ENCODE measurements at regions not wholly inside any gene's neighbourhood (a gene's known extent, or its start where the extent isn't known, plus 50 kb on each side); places are given as distances from the start of the nearest gene placed in this dataset.
"Not testable (repeated sequence)": the region's sequence is repeated elsewhere in the genome, so short reads cannot be mapped to it uniquely, and the experiment has no call there.

DNA sequence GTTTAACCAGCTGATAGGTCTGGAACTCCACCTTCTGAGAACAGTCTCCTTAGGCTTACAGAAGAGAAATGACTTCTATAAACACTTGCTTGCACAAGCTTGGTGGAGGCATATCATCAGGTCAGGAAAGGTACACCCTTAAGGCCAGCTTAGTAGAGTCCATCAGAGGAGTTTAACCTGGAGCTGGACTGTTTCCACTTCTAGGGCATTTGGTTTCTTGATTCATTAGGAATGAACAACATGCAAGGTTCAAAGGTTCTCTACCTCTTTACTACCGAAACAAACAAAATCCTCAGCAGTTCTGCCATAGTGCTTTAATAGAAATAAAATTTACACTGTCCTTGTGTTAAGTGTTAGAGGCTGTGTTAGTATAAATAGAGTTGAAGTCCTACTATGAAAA, 171.4 kb upstream of the NPY2R start:
- DNase-seq = no peak

DNA sequence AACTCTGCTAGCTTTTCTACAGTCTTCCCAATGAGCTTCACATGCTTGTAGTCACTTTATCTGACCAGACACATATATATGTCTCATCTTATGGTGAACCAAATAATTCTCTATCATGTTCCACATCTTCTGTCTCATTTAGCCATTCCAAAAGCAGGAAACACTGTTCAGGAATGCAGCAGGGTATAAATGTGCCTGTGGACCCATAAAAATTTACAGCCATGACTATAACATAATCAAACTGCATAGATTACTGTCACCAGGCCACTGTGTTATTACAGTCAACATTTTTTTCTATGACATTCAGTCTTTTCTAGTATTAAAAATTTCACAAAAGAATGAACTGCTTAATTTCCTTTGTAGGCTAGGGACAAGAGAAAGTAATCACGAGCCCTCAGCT, 170.0 kb upstream of the NPY2R start:
- no peak for DNase-seq

DNA sequence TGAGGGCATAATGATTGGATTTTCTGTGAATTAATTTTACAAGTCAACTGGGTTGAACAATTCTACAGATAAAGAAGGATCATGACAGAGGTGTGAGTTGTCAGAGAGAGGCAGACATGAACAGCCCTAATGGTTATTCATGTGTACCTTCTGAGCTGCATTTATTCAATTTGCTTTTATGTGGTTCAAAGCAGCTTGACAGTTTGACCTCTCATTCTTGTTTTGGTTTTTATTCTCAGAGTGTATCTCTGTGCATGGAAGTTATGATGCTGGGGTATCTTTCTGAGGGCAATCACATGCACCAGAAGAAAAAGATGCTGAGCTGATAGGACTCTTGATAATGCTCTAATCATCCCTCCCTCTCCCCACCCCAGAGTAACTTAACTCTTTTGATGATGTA, 169.3 kb upstream of the NPY2R start:
- no peak for DNase-seq

DNA sequence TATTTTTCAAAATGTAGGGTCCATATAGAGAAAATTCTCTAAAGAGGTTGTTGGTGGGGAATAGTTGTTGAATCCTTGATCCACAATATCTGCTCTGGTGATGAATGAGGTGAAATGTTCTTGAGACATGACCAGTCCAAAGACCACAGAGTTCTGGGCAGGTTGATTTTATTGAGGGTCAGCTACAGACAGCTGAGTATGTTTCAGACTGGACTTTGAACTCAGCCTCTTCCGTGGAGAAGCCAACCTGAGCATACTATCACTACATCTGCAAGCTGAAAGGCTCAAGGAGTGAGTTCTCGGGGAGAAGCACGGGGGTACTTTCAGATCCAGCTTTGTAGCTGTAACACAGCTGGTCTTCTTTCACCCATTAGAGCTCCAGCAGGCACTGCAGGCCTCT, 168.4 kb upstream of the NPY2R start:
- no peak for DNase-seq

DNA sequence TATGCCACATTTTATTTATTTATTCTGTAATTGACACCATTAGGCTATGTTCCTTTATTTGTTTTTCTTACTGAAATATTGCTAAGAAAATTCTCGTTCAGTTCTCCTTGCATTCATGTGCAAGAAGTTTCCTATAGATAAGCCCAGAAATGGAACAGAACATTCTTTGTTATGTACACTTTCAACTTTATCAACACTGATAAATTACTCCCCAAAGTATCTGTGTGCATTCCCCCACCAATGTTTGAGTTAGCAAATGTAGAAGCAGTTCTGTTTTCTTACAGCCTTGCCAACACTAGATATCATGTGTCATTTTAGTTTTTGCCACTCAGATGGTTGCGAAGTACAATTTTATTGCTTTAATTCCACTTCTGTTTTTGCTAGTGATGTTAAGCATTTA, 166.4 kb upstream of the NPY2R start:
- no peak for DNase-seq

DNA sequence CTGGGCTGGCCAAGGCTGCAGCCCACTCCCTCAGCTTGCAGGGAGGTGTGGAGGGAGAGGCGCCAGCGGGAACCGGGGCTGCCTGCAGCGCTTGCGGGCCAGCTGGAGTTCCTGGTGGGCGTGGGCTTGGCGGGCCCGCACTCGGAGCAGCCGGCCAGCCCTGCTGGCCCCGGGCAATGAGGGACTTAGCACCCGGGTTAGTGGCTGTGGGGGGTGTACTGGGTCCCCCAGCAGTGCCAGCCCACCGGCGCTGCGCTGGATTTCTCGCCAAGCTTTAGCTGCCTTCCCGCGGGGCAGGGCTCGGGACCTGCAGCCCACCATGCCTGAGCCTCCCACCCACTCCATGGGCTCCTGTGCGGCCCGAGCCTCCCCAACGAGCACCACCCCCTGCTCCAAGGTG, 164.2 kb upstream of the NPY2R start:
- not testable (repeated sequence) for DNase-seq

DNA sequence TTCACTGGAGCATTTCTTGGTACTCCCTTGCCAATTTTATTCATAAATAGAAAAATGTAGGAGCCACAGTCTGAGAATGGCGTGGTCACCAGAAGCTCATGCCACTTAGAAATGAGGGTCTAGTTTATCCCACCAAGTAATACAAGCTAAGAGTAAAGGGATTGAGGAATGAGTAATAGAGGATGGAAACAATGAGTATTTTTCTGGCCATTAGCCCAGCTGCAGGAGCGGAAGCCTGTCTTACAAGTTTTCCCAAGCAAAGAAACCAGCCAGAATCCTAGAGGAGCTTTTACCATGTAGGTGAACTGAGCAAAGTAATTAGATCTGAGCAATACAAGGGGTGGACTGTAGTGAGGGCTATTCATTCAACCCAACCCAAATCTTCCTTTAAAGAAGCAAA, 160.7 kb upstream of the NPY2R start:
- DNase-seq = no peak

DNA sequence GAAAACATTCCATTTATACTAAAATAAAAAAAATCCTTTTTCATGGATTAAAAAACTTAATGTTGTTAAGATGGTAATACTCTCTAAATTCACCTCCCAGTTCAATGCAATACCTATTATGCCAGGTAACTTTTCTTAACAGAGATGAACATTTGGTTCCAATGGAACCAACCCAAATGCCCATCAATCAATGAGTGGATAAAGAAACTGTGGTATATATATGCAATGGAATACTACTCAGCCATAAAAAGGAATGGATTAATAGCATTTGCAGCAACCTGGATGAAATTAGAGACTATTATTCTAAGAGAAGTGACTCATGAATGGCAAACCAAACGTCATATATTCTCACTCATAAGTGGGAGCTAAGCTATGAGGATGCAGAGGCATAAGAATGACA, 154.4 kb upstream of the NPY2R start:
- DNase-seq = not testable (repeated sequence)

DNA sequence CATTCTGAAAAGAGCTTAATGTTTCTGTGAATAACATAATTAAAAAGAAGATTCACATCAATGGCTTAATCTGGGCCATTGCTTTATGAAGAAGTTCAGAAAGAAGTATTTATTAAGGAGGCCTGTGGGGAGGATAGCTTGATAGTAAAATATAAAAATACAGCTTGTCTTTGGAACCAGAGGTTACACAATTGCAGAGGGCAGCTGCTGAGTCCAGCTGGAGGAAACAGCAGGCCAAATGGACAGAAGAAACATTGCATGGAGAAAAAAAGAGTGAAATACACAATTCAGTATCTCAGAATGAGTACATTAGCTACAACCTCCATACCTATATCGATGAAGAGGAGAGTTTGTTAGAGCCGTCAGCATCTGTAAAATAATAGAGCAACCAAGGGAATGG, 148.0 kb upstream of the NPY2R start:
- no peak for DNase-seq

DNA sequence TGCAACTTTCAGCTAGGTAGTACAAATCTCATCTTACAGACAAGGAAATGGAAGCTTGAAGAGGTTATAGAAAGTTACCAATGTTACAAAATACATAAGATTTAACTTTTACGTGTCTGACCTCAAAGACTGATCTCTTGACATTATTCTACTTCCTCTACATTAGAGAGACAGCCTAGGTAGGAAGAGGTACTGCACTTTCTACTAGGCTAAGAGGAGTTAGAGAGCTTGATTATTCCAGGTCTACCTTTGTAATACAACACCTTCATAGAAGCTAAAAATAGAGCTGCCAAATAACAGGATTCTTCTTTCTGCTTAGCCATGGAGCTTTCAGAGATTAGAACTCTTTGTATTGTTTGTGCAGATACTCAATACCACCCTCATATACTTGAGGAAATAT, 147.6 kb upstream of the NPY2R start:
- no peak for DNase-seq

DNA sequence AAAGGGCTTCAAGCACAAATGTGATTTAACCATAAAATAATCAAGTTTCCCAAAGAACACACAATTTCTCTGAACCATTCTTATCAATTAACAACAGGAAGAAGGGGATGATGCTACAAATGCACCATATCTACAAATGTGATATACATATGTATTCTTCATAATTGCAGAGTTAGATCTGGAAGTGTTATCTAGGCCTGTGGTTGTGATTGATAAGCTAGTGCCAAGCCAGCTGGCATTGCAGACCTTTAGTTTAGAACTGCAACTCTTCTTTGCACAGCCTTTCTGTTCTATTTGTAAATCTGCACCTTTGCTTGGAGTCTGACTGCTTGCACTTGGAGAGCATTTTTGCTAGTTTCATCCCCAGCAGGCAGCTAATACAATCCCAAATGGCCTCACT, 145.5 kb upstream of the NPY2R start:
- no peak for DNase-seq

DNA sequence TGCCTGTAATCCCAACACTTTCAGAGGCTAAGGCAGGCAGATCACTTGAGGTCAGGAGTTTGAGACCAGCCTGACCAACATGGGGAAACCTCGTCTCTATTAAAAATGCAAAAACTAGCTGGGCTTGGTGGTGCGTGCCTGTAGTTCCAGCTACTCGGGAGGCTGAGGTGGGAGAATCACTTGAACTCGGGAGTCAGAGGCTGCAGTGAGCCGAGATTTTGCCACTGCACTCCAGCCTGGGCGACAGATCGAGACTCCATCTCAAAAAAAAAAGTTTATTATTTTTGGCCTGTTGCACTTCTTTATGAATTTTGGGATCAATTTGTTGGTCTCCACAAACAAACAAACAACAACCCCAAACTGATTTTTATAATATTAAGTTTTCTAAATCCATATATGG, 143.5 kb upstream of the NPY2R start:
- DNase-seq = not testable (repeated sequence)

DNA sequence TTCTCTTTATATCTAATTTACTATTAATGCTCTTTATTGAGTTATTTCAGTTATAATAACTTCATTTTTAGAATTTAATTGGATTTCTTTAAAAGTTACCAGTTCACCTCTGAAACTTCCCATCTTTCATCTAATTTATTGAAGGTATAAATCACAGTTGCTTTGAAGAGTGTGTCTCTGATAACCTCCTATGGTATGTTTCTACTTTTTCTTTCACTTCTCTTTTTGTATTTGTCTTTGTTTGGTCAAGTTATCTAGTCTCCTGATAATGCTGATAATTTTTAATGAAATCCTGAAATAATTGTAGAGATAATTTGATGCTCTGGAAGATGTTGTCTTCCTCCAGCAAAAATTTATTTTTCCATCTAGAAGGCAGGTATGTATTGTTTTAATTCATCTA, 141.6 kb upstream of the NPY2R start:
- DNase-seq = no peak

DNA sequence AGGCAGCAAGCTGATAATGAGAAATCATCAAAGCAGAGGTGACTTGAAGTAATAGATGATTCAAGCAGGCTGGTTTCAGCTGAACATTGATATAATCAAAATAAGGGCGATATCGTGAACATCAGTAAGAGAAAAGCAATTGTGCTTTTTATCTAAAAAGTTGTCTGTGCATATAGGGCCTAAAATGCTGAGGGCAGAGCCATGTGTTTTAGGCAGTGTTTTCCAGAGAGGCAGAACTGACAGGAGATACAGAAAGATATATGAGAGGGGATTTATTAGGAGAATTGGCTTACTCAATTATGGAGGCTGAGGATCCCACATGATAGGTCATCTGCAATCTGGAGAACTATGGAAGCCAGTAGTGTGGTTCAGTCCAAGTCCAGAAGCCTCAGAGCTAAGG, 136.5 kb upstream of the NPY2R start:
- DNase-seq = no peak

DNA sequence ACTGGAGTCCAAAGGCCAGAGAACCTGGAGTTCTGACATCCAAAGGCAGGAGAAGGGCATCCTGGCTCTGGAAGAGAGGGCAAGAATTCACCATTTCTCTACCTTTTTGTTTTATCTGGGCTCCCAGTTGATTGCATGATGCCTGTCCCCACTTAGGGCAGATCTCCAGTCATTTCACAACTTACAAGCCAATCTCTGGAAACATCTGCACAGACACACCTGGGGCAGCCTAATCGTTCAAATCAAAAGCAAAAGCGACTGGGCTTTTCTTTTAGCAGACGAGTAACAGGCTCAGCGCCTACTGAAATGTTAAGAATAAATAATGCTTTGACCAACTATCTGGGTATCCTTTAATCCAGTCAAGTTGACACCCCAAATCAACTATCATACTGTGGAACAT, 136.0 kb upstream of the NPY2R start:
- no peak for DNase-seq

DNA sequence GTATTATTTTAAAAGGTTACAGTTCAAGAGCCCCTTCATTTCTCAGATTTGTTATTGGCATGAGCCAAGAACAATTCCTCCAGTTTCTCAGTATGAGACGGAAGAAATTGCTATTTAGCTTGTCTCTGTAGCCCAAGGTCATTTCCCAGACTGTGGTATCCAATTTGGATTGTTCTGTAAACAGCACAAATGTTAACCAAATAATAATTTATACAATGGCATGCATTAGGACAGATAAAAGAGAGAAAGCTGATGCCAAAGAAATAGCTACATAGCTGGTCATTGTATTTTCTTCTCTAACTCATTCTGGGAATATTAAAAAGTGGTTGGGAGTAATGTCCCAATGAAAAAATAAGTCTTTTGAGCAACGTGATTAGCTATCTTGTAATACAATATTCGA, 134.6 kb upstream of the NPY2R start:
- no peak for DNase-seq

DNA sequence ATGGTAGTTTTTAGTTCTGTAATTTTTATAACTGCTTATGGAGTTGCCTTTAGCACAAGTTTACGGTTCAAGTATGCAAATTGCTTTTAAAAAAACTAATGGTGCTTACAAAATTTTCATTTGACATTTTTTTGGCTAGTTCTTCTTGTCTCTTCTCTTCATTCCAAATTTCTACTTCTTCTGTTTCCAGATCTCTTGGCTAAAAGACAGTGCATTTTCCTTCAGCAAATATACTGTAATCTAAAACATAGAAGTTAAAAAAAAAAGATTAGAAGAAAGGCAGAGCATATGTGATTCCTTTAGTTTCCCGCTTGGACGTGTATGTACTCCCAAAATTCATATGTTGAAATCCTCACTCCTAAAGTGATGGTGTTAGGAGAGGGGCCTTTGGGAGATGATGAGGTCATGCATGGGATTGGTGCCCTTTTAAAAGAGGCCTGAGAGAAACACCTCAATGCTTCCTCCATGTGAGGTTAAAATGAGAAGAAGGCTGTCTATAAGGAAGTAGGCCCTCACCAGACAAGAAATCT, 132.1 kb upstream of the NPY2R start:
- no peak for DNase-seq

DNA sequence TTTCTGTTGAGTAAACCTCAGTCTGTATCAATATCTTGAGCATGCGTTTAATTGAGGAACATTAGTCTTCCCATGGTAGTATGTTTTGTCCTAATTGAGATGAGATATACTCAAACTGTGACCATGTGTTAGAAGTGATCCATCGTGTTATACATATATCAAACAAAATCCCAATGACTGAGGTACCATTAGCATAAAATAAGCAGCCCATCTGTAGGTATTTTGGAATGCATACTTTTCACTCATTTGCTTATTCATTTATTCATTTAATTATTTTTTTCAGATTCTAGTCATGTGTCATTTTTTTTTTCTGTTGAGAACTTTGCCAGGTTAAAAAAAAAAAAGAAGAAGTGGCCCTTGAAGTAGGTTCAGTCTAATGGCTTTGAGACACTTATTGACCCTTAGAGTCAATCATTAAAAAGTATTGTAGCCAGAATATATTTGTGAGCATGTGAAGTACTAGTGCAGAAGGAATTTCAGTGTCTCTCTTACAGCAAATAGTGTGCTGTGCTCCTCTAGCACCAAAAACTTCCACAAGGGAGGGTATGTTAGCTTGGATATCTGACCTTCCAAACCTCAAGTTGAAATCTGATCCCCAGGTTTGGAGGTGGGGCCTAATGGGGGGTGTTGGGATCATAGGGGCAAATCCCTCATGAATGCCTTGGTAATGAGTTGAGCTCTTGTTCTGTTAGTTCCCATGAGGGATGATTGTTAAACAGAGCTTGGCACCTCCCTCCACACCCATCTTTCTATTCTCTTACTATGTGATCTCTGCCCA, 130.8 kb upstream of the NPY2R start:
- DNase-seq = no peak

DNA sequence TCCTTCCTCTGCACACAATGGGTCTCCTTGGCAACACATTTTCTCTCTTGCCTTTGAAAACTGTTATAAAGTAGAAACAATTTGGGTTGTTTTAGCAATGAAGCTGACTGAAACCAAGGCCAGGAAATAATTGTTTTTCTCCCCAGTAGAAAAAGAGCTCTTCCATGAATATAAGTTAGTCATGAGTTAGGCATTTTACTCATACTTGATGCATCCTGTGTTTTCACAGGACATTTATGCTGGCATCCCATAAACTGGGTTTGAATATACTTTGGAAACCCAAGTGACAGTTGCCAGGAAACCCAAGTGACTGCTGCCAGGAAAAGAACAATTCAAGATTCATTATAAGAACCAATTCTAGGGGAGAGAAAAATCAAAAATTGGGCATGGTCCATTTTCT, 128.6 kb upstream of the NPY2R start:
- DNase-seq = no peak

DNA sequence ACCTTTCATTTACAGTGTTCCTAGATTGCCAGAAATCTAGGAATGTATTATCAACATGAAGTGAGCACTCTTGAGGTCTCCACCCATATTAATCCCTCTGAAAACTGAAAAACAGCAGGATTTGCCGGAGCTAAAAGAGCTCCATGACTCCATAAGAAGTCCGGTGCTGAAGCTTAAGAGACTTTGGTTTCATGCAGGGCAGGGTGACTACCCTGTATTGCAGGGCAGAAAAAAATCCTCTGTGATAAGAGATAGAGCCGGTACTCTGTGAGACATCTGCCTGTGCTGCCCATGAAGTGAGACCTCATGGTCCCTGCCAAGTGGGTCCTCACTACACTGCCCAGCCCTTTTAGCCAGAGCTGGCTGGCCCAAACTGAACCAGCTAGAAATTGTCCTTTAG, 127.2 kb upstream of the NPY2R start:
- DNase-seq = no peak

DNA sequence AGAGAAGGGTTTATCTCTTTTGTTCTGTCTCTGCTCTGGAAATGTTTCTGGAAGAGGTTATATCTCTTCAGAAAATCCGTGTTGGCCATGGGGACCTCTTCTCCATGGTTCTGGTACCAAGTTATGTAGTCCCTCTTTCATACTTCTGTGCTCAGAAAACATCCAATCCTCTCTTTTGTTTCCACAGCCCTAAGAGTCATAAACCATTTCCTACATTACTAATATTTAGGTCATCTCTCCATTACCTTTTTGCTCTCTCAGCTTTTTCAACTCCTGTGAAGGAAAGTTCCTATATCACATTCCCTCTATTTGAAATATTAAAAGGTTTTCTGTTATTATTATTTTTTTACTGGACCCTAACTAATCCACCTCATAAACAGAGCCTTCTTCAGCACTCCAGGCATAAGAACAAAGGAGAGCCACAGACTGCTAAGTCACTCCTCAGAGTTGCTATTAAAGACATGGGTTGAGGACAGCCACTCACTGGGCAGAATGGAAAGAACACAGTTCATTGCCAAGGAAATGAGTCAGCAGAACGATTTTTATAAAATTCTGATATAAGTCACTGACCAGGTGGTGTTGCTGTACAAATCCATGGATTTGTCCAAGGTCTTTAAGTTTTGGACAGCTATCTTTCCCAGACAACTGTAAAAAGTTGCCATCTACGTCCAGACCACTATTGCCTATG, 122.4 kb upstream of the NPY2R start:
- DNase-seq = no peak

DNA sequence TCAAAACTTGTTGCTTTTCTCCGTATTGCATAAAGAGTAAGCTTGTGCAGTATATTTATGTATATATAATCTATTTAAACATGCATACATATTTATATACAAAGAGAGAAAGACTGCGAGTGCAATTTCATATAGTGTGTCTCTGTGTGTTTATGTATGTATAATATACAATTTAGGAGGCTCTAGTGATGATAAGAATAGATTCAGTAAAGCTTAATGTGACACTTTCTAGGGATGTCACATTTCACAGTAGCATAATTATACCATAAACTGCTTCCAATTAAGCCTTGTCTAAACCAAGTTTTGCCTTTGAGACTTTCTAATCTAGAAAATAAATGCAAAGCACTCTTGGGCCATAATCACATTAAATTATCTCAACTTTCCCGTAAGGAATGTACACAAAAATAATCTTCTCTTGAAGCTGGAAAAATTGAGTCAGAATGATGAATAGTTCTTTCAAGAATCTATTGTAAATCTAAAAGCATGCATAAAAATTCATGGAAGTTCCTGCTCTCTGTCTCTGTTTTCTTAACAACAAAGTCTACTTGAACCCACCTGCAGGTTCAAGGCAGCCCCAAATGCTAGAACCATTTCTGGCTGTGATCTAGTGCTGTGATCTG, 114.1 kb upstream of the NPY2R start:
- no peak for DNase-seq

DNA sequence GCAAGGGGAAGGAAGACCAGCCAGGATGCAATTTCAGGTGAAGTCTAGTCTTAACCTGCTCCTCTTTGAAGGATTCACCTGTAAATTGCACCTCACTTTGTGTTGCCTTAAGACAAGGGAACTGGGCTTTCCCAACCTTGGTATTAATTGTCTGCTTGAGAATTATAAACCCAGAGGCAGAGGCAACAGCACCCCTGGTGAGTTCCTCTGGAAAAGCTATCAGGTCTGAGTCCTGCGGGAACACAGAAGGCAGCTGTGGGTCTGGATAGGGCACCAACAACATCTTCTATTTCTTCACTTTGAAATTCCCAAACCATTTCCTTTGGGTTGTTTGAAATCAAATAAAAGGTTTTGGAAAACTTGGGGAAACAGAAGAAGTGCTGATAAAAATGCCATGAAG, 109.2 kb upstream of the NPY2R start:
- DNase-seq = no peak

DNA sequence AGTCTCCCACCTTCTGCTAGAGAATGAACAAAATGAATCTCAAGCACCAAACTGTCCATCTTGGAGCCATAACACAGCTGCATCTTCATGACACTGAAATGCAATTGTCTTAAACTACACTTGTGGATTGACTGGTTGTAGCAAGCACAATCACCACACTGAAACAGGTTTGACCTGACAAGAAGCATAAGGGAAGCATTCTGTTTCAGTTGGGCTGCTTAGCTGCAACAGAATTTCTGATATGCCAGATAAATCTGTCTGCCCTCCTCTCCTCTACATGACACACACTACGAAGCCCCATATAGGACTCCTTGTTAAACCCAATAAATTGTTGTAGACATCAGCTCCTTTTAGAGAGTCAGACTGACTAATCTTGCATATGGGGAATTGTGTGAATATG, 101.8 kb upstream of the NPY2R start:
- no peak for DNase-seq
